GM21381 (cell line): ENCODE measurements at regions not wholly inside any gene's neighbourhood (a gene's known extent, or its start where the extent isn't known, plus 50 kb on each side); places are given as distances from the start of the nearest gene placed in this dataset.

ENCODE experiments used
- ATAC-seq: cut with Tn5 transposase; IDR thresholded peaks from one replicate; pipeline ENCODE4 v1.9.1; 2021; ENCODE audit warnings: mild to moderate bottlenecking, moderate library complexity; ENCODE audit not compliant: unreplicated experiment

- ATAC-seq: no peak
Observed at GRCh38 chr7:130941322-130942210, 207.6 kb upstream of the KLF14 start.

- ATAC-seq: no peak
Observed at GRCh38 chr7:130942211-130942964, 208.4 kb upstream of the KLF14 start.

- no peak for ATAC-seq
Observed at GRCh38 chr7:130943336-130943901, 209.4 kb upstream of the KLF14 start.

GRCh38 chr7:130943981-130944380 is 210.0 kb upstream of the KLF14 start:
- ATAC-seq: no peak

GRCh38 chr7:130944997-130945396 is 211.0 kb upstream of the KLF14 start:
- ATAC-seq: no peak

- no peak for ATAC-seq
Observed at GRCh38 chr7:130945411-130945811, 211.4 kb upstream of the KLF14 start.

- ATAC-seq: no peak
Observed at GRCh38 chr7:130946114-130946513, 212.1 kb upstream of the KLF14 start.

GRCh38 chr7:130947792-130948580 is 214.0 kb upstream of the KLF14 start:
- no peak for ATAC-seq

GRCh38 chr7:130948822-130949221 is 214.8 kb upstream of the KLF14 start:
- no peak for ATAC-seq

GRCh38 chr7:130949550-130949949 is 215.5 kb upstream of the KLF14 start:
- no peak for ATAC-seq

- no peak for ATAC-seq
Observed at GRCh38 chr7:130950054-130950453, 216.0 kb upstream of the KLF14 start.

- ATAC-seq: no peak
Observed at GRCh38 chr7:130950741-130951140, 216.7 kb upstream of the KLF14 start.

GRCh38 chr7:130951303-130951975 is 217.4 kb upstream of the KLF14 start:
- no peak for ATAC-seq

GRCh38 chr7:130951976-130952876 is 218.2 kb upstream of the KLF14 start:
- ATAC-seq: no peak

GRCh38 chr7:130953196-130953595 is 219.2 kb upstream of the KLF14 start:
- no peak for ATAC-seq

- ATAC-seq: no peak
Observed at GRCh38 chr7:130954918-130955564, 221.0 kb upstream of the KLF14 start.

GRCh38 chr7:130955565-130955919 is 221.5 kb upstream of the KLF14 start:
- ATAC-seq: no peak

- ATAC-seq: no peak
Observed at GRCh38 chr7:130956417-130957136, 222.6 kb upstream of the KLF14 start.
